Gastrocnemius medialis (tissue), 4 donors: ENCODE measurements at regions not wholly inside any gene's neighbourhood (a gene's known extent, or its start where the extent isn't known, plus 50 kb on each side); places are given as distances from the start of the nearest gene placed in this dataset.
A peak's percentile ranks its signal among the peaks of the same experiment; 100 is the strongest.

Experiments
- ATAC-seq, 2 donors: fragments of 150-250 bp; one replicate each; pipeline ENCODE4 v1.9.1; 2016
- DNase-seq, 2 donors: peaks; one replicate each; pipeline ENCODE4 v3.0.0-alpha.2; 2019
- H3K27ac ChIP-seq, 4 donors: fragments of 200-600 bp; sonication (generic); 1 replicate in 1 of 4; 2 replicates in 3 of 4; pipeline ENCODE4 v1.5.1; 2016 to 2018; ENCODE audit warnings: mild to moderate bottlenecking in 2 of 4, moderate library complexity in 1 of 4
- H3K27me3 ChIP-seq, 3 donors: fragments of 200-600 bp; sonication (generic) in 2 of 3; 1 replicate in 1 of 3; 2 replicates in 2 of 3; pipeline versions ENCODE4 v1.5.1 to v1.6.0; 2016 to 2019; ENCODE audit warnings: mild to moderate bottlenecking in 1 of 3, moderate library complexity in 1 of 3
- H3K36me3 ChIP-seq, 2 donors: fragments of 200-600 bp; sonication (generic) in 1 of 2; one replicate each; pipeline ENCODE4 v1.5.1; 2017 to 2018
- H3K4me1 ChIP-seq, 2 donors: fragments of 200-600 bp; sonication (generic) in 1 of 2; one replicate each; pipeline ENCODE4 v1.5.1; 2016 to 2017; ENCODE audit warnings: mild to moderate bottlenecking in 2 of 2
- H3K4me3 ChIP-seq, 4 donors: fragments of 200-600 bp; sonication (generic) in 3 of 4; 1 replicate in 1 of 4; 2 replicates in 3 of 4; pipeline ENCODE4 v1.5.1; 2016 to 2019; ENCODE audit warnings: mild to moderate bottlenecking in 2 of 4
- H3K9me3 ChIP-seq, 3 donors: fragments of 200-600 bp; sonication (generic) in 2 of 3; 1 replicate in 1 of 3; 2 replicates in 2 of 3; pipeline ENCODE4 v1.5.1; 2016 to 2019
- CTCF ChIP-seq, 5 experiments: fragments of 450-650 bp in 3 of 5; fragments of 200-600 bp in 2 of 5; sonication (generic) in 2 of 5; IDR thresholded peaks in 4 of 5; conservative IDR thresholded peaks in 1 of 5; 1 replicate in 4 of 5; 2 replicates in 1 of 5; pipeline ENCODE4 v1.5.1; 2016 to 2019; ENCODE audit warnings: antibody characterized with exemption in 5 of 5, mild to moderate bottlenecking in 3 of 5, moderate library complexity in 3 of 5
- POLR2A ChIP-seq, 2 donors: fragments of 450-650 bp; IDR thresholded peaks; one replicate each; pipeline ENCODE4 v1.6.1; 2017; ENCODE audit warnings: antibody characterized with exemption in 2 of 2, mild to moderate bottlenecking in 2 of 2, moderate library complexity in 2 of 2
- in situ Hi-C, 4 donors: fragments of 200-750 bp; cut with MboI; loops; one replicate each; pipeline versions ENCODE4 v1.15.0 to v1.8.0; 2017; ENCODE audit warnings: low sequenced_read_pairs in 4 of 4
- intact Hi-C: fragments of 100-400 bp; cut with DNase I; formaldehyde crosslinking; loops from one replicate; pipeline ENCODE4 v1.15.1; 2023; ENCODE audit warnings: low total_unique reads

- in situ Hi-C loops (no loop called here), intact Hi-C loops (no loop called here)
- H3K36me3 ChIP-seq: no peaks in the 10 kb centered on the region
- H3K27ac ChIP-seq: no peak overlapping the region
- TF ChIP-seq CTCF (IDR thresholded peaks at IDR 0.05 in 4 of 5, conservative IDR thresholded peaks at IDR 0.05 in 1 of 5): no peak
- TF ChIP-seq POLR2A (IDR thresholded peaks at IDR 0.05): no peak
- no peak for DNase-seq
- no peak overlapping the region for H3K4me3 ChIP-seq
- no peak for ATAC-seq
- H3K9me3 ChIP-seq: no peaks in the 10 kb centered on the region
- no peaks in the 10 kb centered on the region for H3K4me1 ChIP-seq
- no peaks in the 10 kb centered on the region for H3K27me3 ChIP-seq
Measured at GRCh38 chr6:119544325-119545175, 195.0 kb upstream of the MAN1A1 start.

GRCh38 chr6:119543332-119543731, 193.8 kb upstream of the MAN1A1 start:
- ATAC-seq (no peak), DNase-seq (no peak)
- in situ Hi-C loops (no loop called here), intact Hi-C loops (no loop called here)
- no peaks in the 10 kb centered on the region for H3K4me1 ChIP-seq
- H3K27me3 ChIP-seq: no peaks in the 10 kb centered on the region
- H3K4me3 ChIP-seq: no peak overlapping the region
- no peak overlapping the region for H3K27ac ChIP-seq
- no peaks in the 10 kb centered on the region for H3K36me3 ChIP-seq
- no peak for TF ChIP-seq CTCF (IDR thresholded peaks at IDR 0.05 in 4 of 5, conservative IDR thresholded peaks at IDR 0.05 in 1 of 5)
- TF ChIP-seq POLR2A (IDR thresholded peaks at IDR 0.05): no peak
- no peaks in the 10 kb centered on the region for H3K9me3 ChIP-seq

- Histone ChIP-seq H3K36me3 (no peaks in the 10 kb centered on the region), H3K27ac (no peak overlapping the region), H3K4me1 (no peaks in the 10 kb centered on the region), H3K4me3 (no peak overlapping the region), H3K27me3 (no peaks in the 10 kb centered on the region), H3K9me3 (no peaks in the 10 kb centered on the region)
- intact Hi-C loops (no loop called here), in situ Hi-C loops (no loop called here)
- DNase-seq (no peak), ATAC-seq (no peak)
- TF ChIP-seq CTCF (IDR thresholded peaks at IDR 0.05 in 4 of 5, conservative IDR thresholded peaks at IDR 0.05 in 1 of 5) (no peak), POLR2A (IDR thresholded peaks at IDR 0.05) (no peak)
Measured at GRCh38 chr6:119542037-119542436, 192.5 kb upstream of the MAN1A1 start.

- in situ Hi-C loops: no loop called here
- no peaks in the 10 kb centered on the region for H3K36me3 ChIP-seq
- DNase-seq: no peak
- TF ChIP-seq POLR2A (IDR thresholded peaks at IDR 0.05): no peak
- no peak for TF ChIP-seq CTCF (IDR thresholded peaks at IDR 0.05 in 4 of 5, conservative IDR thresholded peaks at IDR 0.05 in 1 of 5)
- H3K27me3 ChIP-seq: no peaks in the 10 kb centered on the region
- H3K4me1 ChIP-seq: no peaks in the 10 kb centered on the region
- H3K4me3 ChIP-seq: no peak overlapping the region
- H3K27ac ChIP-seq: no peak overlapping the region
- ATAC-seq: peak; percentile 72 to 86
- intact Hi-C loops: no loop called here
- H3K9me3 ChIP-seq: no peaks in the 10 kb centered on the region
Measured at GRCh38 chr6:119541132-119541905, 191.8 kb upstream of the MAN1A1 start.
